Esophagus mucosa (tissue), 1 donor: ENCODE measurements at regions not wholly inside any gene's neighbourhood (a gene's known extent, or its start where the extent isn't known, plus 50 kb on each side); places are given as distances from the start of the nearest gene placed in this dataset.

Source experiments
- ATAC-seq: fragments of 200-7000 bp; cut with Tn5 transposase; one replicate; pipeline ENCODE4 v1.9.1; 2020
- donor health status: DM: yes; HTN: yes; CAD: no.

DNA sequence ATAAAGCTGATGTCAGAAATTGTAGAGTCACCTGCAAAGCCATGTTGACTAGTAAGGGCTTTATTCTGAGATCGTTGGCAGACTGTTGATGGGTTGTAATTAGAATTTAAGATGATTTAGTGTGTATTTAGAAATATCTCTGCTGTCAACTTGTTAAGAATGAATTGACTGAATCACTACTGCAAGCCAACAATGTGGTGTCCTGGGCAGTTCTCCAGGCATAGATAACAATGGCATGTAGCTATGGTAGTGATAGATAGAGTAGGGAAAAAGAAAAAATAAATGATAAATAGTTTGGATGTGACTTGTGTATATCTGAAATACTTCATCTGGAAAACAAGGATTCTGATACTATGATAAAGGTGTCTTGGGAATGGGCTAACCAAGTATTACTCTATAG, 640.2 kb downstream of the ARL4A start:
- ATAC-seq, result no peak

DNA sequence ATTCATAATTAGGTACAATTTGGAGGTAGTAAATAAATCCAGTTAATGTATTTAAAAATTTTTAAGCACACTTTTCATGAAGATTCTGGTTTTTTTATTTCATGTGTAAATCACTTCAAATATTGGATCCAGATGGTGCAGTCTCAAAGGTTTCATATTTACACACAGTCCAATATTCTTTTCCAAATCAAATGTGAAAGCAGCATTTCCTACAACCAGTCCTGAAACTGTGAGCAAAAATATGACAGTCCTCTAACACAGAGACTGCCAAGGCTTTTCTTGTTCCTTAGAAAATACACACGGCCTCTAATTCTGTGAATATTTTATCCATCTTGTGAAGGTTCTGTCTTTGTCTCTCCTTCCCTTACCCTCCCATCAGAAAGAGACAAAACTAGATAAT, 645.9 kb downstream of the ARL4A start:
- ATAC-seq, result no peak

DNA sequence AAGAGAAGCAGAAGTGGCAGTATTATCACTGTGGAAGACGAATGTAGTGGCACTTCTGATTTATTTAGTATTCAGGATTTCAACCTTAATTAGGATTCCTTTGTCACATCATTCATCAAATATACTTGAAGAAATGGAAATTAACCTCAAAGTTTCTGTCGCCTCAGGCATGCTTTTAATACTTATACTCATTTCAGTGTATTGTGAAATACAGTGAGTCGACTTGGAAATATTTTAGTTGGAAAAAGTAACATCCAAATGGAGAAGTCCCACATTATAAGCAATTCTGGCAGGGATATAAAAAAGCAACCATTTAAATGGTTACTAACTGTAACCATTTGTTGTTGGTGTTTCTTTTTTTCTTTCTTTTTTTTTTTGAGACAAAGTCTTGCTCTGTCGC, 648.8 kb downstream of the ARL4A start:
- ATAC-seq, result no peak

DNA sequence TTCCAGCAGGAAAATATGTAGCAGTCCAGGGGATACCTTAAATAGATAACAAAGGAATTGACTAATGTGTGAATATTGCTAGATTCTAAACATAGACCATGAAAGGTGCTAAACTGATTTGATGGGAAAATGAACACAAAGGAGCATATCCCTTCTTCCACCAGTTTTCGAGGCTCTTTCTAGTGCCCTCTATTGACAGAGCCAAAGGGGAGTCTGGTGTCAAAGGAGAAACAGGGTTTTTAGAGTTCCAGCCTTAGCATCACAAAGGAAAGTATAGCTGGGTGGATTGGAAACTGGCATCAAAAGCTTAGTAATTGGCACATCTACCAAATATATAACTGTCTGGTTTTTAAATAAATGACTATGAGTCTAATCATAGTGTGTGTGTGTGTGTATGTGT, 636.8 kb downstream of the ETV1 start:
- ATAC-seq, result no peak

DNA sequence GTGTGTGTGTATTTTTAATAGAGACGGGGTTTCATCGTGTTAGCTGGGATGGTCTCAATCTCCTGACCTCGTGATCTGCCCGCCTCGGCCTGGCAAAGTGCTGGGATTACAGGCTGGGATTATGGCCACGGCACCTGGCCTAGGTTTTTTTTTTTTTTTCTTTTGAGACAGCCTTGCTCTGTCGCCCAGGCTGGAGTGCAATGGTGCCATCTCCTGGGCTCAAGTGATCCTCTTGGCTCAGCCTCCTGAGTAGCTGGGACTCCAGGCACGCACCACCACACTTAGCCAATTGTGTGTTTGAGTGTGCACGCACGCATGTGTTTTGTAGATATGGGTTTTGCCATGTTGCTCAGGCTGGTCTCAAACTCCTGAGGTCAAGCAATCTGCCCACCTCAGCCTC, 629.8 kb downstream of the ETV1 start:
- ATAC-seq, result no peak

DNA sequence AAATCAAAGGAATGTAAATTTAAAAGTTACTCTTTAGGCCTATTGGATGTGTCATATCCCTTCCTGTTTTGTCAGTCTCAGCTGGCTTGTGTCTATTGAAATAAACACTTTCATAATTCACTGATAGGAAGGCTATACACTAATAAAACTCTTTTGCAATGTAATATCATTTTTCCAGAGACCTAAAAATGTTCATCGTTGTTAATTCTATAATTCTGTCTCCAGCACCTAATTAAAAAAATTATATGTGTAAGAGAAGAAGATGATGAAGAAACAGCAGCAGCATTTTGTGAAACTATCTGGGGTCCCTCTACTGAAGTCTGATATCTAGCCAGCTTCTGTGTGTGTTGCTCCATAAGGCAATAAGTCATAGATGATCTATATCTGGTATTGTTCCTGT, 602.7 kb downstream of the ETV1 start:
- ATAC-seq, result no peak

DNA sequence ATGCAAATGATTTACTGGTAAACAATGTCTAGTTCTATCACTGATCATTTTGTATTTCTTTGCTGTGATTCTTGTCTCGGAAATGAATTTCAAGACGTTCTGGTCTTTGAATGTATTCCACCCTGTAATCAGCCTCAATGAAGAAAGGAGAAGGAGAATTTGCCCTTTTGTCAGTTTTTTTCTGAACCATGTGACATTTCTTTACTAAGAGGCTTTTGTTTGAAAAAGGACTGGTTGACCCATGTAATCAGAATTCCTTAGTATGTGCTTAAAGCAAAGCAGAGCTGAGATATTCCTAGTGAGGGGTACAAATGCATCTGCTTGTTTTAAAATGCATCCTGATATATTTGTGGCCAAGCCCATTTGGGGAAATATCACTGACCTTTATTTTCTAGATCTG, 581.6 kb downstream of the ETV1 start:
- no peak for ATAC-seq

DNA sequence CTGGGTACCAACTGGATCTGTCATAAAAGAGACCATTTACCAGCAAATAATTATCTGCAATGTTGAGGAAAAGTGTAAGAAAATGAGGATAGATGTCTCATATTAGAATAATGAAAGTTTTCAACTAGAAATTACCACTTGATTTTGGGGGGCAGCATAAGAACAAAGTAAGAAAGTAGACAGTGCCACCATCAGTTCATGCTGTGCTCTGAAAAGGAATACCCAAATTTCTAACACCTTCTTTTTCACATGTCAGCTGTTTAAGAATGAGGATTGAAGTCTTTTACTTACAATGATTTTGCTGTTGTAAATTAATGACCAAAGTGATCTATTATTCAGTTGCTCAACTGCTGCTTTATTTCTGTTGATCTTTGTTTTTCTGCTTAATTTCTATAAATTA, 578.3 kb downstream of the ETV1 start:
- no peak for ATAC-seq

DNA sequence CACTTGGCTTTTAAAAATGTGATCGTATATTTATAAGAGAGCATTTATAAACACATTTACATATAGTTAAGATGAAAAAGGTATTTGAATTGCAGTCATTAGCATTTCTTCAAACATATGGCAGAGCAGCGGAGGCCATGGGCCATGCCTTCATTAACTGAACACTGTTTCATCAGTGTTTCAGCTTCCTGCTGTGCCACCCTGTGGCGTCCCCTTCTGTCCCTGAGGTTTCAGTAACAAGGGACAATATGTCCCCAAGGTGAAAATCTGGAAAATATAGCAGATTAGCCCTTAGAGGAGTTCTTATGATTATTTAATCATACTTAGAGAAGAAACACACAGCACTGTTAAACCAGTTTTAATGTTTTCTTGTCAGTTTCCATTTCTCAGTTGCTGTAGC, 577.8 kb downstream of the ETV1 start:
- ATAC-seq, result no peak

DNA sequence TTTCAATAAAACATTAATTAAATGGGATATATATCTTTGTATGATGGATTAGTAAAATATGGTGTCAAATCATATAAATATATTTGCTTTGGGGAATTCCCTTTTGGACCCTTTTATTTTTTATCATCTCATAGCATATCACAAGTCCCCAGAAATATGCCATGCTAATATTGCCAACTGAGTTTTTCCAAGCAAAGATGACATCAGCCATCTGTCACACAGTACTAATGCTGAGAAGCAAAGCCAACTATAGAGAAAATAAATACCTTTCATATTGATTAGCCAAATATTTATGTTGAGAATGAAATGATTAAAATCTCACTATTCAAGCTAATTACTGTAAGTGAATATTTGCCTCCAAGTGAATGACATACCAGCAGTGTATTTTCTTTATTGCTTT, 575.3 kb downstream of the ETV1 start:
- ATAC-seq, result no peak

DNA sequence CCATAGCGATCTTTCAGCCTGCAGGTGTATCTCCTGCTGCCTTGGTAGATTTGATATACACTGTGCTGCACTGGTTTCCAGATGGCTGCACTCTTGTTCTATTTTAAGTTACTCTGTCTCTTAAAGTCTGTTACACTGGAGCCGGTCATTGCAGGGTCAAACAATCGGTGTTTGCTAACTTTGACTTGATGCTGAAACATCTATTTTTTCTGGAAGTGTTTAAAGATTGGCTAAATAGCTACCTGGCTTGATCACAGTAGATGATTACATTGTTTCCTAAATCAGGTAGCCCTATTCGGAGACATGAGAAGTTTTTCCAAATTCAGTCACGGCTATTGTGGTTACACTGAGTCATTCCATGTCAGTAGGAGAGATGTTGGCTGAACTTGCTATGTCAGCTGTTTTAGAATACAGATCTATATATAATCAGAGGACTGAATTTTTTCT, 574.8 kb downstream of the ETV1 start:
- ATAC-seq, result no peak

DNA sequence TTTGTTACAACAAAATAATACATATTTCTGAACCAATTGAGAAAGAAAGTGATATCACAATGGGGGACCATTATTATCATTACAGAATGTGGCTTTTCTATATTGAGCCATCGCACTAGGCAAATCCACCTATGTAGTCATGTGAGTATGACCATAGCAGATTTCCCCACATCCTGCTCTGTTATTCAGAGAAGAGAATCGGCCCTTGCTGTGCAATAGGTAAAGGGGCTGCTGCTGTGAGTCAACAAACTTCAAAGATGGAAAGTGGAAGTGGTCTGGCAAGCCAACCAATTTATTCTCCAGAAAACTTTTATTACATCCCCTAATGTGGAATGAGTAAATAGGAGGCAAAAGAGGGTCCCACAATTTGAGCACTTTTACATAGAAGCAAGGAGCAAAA, 573.4 kb downstream of the ETV1 start:
- no peak for ATAC-seq

DNA sequence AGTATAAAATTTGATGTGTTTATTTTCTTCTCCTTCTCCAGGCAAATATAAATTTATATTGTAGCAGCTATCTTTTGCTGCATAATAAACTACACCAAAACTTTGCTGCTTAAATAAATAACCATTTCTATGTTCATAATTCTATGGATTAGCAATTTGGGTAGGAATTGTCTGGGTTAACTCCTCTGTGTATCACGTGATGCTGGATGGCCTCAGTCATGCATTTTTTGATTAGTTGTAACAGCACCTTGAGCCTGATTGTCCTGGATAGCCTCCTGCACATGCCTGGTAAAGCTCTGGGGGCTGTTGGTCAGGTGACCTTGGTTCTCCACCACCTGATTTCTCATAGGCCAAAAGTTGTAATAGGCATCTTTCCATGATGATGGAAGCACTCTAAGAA, 572.9 kb downstream of the ETV1 start:
- no peak for ATAC-seq

DNA sequence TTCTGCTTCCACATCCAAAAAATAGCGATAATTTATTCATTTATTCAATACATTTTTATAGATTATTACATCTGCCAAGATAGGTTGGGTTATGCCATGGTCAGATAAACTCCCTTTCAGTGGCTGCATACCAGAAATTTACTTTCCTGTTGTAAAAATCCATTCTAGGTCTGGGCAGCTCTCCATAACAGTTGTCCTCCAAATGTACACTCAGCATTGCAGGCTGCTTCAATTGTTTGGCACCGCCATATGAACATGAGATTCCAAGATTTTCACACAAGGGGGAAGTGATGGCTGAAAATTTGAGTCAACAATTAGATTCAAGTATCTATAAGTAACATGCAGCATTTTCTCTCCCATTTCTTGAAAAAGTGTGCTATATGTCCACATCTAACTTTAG, 568.7 kb downstream of the ETV1 start:
- ATAC-seq, result no peak

DNA sequence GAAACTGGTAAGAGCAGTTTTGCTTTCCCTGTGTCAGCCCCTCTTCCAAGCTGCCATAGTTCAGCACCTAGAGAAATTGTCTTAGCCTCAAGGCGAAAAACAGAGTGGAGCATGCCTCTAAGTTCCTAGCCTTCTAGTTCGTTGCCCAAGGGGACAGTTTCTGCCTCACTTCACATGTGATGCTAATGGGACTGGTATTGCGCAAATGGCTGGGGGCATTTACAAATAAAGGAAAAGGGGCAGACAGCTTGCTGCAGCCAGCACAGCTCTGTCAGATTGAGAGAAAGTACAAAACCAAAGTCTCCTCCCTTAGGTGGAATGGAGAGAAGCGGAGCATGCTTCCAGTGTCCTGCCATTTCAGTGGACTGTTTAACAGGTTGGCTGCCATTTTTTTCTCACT, 567.7 kb downstream of the ETV1 start:
- ATAC-seq, result no peak

DNA sequence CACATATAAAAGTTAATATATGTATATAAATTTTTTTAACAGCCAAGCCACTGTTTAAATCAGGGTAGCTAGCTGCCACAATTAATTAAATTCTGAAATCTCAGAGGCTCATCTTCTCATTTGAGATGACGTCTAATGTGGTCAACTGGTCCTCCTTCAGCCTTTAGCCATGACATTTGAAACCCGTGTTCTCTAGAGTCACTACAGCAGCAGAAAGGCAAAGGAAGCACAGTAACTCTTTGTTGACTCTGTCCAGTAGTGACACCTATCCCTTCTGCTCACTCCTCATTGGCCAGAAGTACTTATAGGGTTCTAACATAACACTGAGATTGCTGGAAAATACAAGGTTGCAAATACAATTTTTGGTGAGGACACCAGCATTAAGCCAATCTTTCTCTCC, 555.5 kb downstream of the ETV1 start:
- ATAC-seq, result no peak

DNA sequence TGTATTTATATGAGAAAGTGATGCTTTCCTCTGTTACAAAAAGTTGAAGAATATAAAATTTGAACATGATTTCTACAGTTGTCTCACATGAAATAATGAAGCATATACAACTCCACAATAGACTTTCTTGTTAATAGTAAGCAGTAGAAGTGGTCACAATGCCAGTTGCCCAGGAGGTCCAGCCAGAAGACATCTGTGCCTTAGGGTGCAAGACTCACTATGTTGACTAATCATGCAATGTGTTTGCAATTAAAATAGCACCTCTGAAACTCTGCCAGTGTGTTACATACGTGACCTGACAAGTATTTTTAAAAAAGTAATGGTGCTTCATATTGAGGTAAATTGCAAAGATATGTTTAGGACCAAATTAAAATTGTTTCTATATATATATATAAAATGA, 547.2 kb downstream of the ETV1 start:
- no peak for ATAC-seq

DNA sequence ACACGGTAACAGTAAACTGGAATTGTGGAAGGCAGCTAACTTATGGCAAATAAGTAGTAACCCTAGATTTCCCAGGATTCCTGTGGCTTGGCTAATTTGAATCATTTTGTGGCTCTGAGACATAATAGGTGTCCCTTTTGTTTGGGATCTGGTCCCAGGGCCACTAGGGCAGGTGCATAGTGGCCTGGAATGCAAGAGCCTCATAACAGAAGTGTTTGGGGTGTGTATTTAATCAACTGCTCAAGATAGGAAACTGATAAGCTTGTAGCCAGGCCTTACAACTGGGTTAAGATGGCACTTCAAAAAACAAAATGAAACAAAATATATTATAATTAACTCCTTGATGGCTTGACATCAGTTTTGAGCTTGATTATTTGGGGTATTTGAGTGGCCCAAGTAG, 541.8 kb downstream of the ETV1 start:
- ATAC-seq, result no peak

DNA sequence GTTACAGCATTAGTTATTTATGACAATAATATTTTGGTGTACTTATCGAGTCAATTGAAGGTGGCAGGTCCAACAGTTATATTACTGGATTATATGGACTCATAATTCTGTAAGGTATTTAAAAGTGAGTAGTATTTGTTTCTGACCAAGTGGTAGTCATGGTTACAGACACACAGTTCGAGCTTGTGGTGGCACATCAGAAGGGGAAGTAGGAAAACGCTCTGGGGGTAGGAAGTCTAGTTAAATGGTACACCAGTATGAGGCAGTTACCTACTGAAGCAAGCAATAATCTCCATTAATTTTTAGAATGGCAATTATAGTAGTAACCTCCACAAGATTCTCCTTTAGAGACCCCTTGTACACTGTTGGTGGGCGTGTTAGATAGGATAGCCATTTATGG, 541.2 kb downstream of the ETV1 start:
- no peak for ATAC-seq

DNA sequence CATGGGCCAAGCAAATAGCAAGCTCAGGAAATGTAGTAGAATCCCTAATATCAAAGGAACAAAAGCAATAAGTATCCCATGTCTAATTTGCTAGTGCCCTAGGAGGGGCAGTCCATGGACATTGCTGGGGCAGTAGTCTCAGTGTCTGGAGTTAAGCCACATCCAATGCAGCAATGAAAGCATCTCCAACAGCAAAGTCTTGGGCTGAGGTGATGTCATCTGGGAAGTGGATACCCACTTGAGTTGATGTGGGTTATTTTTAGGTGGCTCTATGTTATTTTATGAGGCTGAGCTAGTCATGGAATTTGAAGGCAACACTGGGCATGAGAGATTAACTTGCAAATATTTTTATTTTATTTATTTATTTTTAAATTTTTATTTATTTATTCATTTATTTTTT, 540.0 kb downstream of the ETV1 start:
- ATAC-seq, result no peak

DNA sequence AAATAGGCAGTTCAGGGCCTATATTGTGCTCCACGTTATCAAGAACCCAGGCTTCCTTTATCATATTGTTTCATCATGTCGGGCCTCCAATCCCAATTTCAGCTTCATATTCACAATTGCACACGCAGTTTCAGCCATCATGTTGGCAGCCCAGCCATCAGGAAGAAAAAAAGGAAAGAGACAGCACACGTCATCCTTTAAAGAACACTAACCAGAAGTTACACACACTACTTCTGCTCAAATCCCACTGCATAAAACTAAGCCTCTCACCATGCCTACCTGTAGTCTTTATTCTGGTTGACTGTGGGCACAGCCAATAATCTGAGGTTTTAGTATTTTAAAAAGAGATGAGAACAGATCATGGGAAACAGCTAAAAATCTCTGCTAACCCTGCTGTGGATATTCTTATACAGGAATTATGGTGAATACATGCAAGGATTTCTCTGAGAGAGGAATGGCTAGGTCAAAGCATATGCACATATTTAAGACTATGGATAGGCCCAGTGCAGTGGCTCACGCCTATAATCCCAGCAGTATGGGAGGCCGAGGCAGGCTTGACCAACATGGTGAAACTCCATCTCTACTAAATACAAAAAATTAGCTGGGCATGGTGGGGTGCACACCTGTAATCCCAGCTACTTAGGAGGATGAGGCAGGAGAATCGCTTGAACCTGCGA, 534.4 kb downstream of the ETV1 start:
- ATAC-seq, result no peak

DNA sequence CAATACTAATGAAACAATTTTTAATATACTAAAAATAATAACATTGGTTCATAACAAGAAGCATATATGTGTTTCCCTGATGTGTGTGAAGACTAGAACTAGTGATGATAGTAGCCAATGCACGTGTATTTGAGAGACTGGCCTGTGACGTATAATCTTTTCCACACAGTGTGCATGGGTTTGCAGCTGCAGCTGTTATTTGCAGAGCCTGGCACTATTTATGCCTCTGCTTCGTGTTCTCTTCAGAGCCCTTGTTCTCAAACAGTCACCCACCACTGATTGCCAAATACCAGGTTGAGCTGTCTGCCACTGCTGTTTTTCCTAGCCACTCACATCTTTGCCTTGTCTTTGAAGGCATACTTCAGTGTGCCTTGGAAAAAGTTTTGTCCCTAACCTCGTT, 531.7 kb downstream of the ETV1 start:
- no peak for ATAC-seq

DNA sequence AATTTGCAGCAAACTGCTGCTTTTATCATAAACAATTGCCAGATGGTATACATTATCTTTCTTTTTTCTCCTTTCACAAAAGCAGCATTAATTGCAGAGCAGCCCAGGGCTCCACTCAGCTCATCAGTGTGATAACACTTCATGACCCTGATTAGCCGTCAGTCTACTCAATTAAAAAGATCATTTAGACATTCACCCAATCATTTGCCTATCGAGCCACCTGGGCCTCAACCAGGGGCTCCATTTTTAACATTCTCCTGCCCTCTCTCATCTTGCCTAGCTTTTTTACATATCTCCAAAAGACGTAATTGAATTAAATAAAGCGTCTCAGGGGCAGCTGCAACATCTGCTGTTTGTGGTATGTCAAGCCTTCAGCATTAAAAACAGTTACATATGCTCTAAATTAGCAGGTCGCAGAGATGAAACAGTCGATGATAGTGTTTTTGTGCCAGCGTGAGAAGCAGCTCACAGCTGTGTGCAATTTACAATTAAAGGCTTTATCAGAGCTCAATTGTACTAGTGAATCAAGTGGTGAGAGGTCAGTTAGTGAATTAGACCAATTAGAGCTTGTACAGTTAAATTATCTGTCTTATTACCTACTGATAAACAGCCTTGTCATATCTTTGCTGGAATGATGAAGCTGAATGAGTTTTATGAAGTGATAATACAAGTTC, 522.5 kb downstream of the ETV1 start:
- ATAC-seq, result no peak

DNA sequence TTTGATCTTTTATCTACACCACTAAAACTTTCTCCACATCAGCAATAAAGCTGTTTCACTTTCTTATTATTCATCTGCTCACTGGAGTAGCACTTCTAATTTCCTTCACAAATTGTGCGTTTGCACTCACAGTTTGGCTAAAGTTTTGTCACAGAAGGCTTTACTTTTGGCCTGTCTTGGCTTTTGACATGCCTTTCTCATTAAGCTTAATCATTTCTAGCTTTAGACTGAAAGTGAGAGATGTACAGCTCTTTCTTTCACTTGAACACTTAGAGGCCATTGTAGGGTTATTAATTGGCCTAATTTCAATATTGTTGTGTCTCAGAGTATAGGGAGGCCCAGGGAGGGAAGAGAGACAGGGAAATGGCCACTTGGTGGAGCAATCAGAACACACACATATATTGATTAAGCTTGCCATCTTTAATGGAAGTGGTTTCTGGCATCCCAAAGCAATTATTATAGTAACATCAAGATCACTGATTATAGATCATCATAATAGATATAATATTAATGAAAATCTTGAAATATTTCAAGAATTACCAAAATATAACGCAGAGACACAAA, 512.5 kb downstream of the ETV1 start:
- ATAC-seq, result no peak

DNA sequence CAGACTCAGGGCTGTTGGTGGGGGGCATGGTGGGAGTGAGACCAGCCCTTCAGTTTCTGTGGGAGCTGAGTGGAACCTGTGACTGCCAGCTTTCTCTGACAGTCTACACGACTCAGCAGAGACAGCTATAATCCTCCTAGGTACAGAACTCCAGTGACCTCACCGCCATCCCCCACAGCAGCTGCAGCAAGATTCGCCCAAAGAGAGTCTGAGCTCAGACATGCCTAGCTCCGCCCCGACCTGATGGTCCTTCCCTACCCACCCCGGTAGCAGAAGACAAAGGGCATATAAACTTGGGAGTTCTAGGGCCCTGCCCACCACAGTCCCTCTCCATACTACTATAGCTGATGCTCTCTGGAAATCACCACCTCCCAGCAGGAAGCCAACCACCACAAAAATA, 500.1 kb downstream of the ETV1 start:
- ATAC-seq, result no peak
